ENCODE measurements at regions not wholly inside any gene's neighbourhood (a gene's known extent, or its start where the extent isn't known, plus 50 kb on each side); places are given as distances from the start of the nearest gene placed in this dataset.

DNA sequence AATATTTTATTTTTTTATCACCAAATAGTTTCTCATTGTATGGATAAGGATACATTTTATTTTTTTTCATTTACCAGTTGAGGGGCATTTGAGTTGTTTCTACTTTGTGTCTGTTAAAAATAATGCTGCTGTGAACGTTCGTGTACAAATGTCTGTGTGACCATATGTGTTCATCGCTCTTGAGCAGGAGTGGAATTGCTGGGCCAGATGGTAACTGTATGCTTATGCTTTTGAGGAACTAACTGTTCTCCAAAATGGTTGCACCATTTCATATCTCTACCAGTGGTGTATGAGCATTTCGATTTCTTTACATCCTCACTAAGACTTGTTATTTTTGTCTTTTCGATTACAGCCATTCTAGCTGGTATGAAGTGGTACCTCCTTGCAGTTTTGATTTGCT, 212.5 kb upstream of the N4BP1 start:
- H3K27ac ChIP-seq: no peak overlapping the region

DNA sequence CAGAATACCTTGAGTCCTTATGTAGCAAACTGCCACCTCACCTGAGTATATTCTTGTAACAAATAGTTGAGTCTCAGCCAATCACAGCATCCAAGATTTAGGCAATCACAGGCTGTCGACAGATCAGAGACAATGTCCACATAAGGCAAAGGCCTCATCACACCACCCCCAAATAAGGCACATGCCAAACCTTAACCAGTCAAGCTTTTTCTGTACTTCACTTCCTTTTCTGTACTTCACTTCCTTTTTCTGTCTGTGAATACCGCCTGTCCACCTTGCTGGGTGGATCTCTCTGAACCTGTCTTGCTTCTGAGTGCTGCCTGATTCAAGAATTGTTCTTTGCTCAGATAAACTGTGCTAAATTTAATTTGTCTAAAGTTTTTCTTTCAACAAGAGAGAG, 210.4 kb upstream of the N4BP1 start:
- H3K4me1 ChIP-seq: no peaks in the 10 kb centered on the region
- no peak overlapping the region for H3K4me3 ChIP-seq
- 63 to 69% methylated on average over 2 of the region's 2 CpGs for WGBS, 2 donors
- H3K27ac ChIP-seq: no peak overlapping the region
- H3K27me3 ChIP-seq: no peaks in the 10 kb centered on the region
- intact Hi-C loops (cut with DNase I): no loop called here
- no peaks in the 10 kb centered on the region for H3K9me3 ChIP-seq
- H3K36me3 ChIP-seq: no peaks in the 10 kb centered on the region
- no peak for TF ChIP-seq POLR2A (IDR thresholded peaks at IDR 0.05)
- TF ChIP-seq, protein P1, sequence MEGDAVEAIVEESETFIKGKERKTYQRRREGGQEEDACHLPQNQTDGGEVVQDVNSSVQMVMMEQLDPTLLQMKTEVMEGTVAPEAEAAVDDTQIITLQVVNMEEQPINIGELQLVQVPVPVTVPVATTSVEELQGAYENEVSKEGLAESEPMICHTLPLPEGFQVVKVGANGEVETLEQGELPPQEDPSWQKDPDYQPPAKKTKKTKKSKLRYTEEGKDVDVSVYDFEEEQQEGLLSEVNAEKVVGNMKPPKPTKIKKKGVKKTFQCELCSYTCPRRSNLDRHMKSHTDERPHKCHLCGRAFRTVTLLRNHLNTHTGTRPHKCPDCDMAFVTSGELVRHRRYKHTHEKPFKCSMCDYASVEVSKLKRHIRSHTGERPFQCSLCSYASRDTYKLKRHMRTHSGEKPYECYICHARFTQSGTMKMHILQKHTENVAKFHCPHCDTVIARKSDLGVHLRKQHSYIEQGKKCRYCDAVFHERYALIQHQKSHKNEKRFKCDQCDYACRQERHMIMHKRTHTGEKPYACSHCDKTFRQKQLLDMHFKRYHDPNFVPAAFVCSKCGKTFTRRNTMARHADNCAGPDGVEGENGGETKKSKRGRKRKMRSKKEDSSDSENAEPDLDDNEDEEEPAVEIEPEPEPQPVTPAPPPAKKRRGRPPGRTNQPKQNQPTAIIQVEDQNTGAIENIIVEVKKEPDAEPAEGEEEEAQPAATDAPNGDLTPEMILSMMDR (IDR thresholded peaks at IDR 0.05): no peak
- no peak for DNase-seq

More for the DNA sequence above, 212.5 kb upstream of the N4BP1 start:
- H3K9me3 ChIP-seq: no peaks in the 10 kb centered on the region
- DNase-seq: no peak
- H3K4me1 ChIP-seq: no peaks in the 10 kb centered on the region
- 82% methylated on average over 5 of the region's 5 CpGs for WGBS, 2 donors
- intact Hi-C loops (cut with DNase I): no loop called here
- H3K27me3 ChIP-seq: no peaks in the 10 kb centered on the region
- H3K36me3 ChIP-seq: no peaks in the 10 kb centered on the region
- no peak overlapping the region for H3K4me3 ChIP-seq
- no peak for TF ChIP-seq POLR2A (IDR thresholded peaks at IDR 0.05)
- TF ChIP-seq, protein P1 (IDR thresholded peaks at IDR 0.05): no peak

DNA sequence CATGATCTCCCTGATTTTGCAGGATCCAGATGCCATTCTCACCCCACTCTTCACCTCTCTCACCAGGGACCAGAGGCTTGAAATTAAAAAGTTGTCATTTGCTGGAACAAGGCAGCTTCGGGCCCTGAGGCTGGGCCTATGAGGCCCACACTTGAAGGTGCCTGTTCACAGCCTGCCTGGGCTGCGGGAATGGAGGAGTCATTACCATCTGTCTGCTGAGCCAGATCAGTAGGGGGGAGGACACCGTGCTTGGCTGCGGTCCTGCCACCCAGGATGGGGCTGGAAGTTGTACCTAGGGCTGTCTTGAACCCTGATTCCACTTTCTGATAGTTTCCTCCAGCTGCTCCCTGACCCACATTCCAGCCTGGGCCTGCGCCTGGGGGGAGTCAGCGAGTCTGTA, 208.3 kb upstream of the N4BP1 start:
- H3K9me3 ChIP-seq: no peaks in the 10 kb centered on the region
- DNase-seq: no peak
- H3K4me1 ChIP-seq: no peaks in the 10 kb centered on the region
- H3K27me3 ChIP-seq: peaks cover 0 to 15% (median 0%) of the 10 kb centered on the region in 4 donors
- H3K4me3 ChIP-seq: no peak overlapping the region
- 69 to 71% methylated on average over 5 of the region's 6 CpGs for WGBS, 2 donors
- no peak overlapping the region for H3K27ac ChIP-seq
- TF ChIP-seq POLR2A (IDR thresholded peaks at IDR 0.05): no peak
- TF ChIP-seq, protein P1 (IDR thresholded peaks at IDR 0.05): no peak
- H3K36me3 ChIP-seq: no peaks in the 10 kb centered on the region
- intact Hi-C loops (cut with DNase I): no loop called here

DNA sequence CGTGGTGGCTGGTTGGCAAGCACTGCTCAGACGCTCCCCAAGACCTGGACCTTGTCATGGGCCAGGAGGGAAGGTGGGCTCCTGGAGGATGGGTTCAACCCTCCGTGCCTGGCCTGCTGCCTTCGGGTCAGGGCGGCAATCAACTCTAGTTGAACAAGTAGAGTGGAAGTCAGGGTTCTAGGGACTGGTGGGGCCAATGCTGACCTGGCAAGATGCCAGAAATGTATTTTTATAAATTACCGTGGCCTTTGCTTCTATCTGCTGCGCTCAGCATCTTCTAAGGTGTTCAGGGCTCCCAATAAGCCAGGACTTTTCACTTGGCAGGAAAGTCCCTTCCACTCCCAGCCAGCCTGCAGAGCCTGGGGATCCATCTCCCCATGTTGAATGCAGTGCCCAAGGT, 207.1 kb upstream of the N4BP1 start:
- WGBS, 2 donors: 72 to 73% methylated on average over 4 to 6 of the region's 7 CpGs
- H3K4me1 ChIP-seq: no peaks in the 10 kb centered on the region
- H3K9me3 ChIP-seq: no peaks in the 10 kb centered on the region
- H3K27me3 ChIP-seq: peaks cover 0 to 25% (median 0%) of the 10 kb centered on the region in 4 donors
- intact Hi-C loops (cut with DNase I): no loop called here
- no peak overlapping the region for H3K4me3 ChIP-seq
- no peaks in the 10 kb centered on the region for H3K36me3 ChIP-seq
- H3K27ac ChIP-seq: no peak overlapping the region
- TF ChIP-seq, protein P1 (IDR thresholded peaks at IDR 0.05): no peak
- TF ChIP-seq POLR2A (IDR thresholded peaks at IDR 0.05): no peak
- DNase-seq: no peak

DNA sequence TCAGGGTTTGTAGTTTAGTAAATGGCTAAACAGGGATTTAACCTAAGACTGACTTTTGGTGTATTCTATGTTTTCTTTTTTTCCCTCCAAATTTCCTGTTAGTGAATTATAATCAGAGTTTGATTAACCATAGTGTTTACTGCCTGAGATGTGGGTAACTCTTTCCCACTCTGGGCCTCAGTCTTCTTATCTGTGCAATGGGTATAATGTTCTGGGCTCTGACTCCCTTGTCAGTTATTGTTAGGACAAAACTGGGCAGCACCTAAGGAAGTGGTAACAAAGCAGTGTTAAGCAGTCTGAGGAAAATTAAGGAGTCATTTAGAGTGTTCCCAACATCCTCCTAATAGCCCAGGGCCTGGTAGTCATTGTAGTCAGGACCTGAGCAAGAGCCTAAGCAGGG, 206.4 kb upstream of the N4BP1 start:
- Histone ChIP-seq H3K27ac (no peak overlapping the region), H3K9me3 (no peaks in the 10 kb centered on the region), H3K4me1 (no peaks in the 10 kb centered on the region), H3K36me3 (no peaks in the 10 kb centered on the region), H3K27me3 (peaks cover 0 to 31% (median 3%) of the 10 kb centered on the region in 4 donors), H3K4me3 (no peak overlapping the region)
- TF ChIP-seq, protein P1 (IDR thresholded peaks at IDR 0.05): no peak
- TF ChIP-seq POLR2A (IDR thresholded peaks at IDR 0.05): no peak
- DNase-seq: no peak
- intact Hi-C loops (cut with DNase I): no loop called here

Measured in esophagus squamous epithelium (tissue), 5 donors.